CD14-positive monocyte (primary cell): ENCODE measurements at regions not wholly inside any gene's neighbourhood (a gene's known extent, or its start where the extent isn't known, plus 50 kb on each side); places are given as distances from the start of the nearest gene placed in this dataset.

Experiments used
- DNase-seq, 3 donors: peaks; one replicate each; pipeline ENCODE4 v3.0.0-alpha.2; 2011 to 2022
- H2AFZ ChIP-seq: 2 replicates; pipeline ENCODE4 v1.6.0; 2012; ENCODE audit warnings: mild to moderate bottlenecking, low read depth, low read length, inconsistent platforms; ENCODE audit not compliant: insufficient read depth, poor library complexity, severe bottlenecking
- H3K27ac ChIP-seq, 2 donors: 1 replicate in 1 of 2; 2 replicates in 1 of 2; pipeline ENCODE4 v1.5.1; 2012 to 2013; ENCODE audit warnings: low read length in 2 of 2, control low read depth in 1 of 2, inconsistent platforms in 1 of 2, low read depth in 1 of 2, mild to moderate bottlenecking in 1 of 2
- H3K27me3 ChIP-seq, 2 donors: one replicate each; pipeline versions ENCODE4 v1.6.0 to v1.6.1; 2011 to 2013; ENCODE audit warnings: low read length in 2 of 2; ENCODE audit not compliant: control insufficient read depth in 2 of 2, insufficient read depth in 2 of 2
- H3K36me3 ChIP-seq, 2 donors: replicated peaks in 1 of 2; 1 replicate in 1 of 2; 2 replicates in 1 of 2; pipeline versions ENCODE4 v1.5.1 to v1.6.1; 2012 to 2013; ENCODE audit warnings: low read length in 2 of 2, control low read depth in 1 of 2, inconsistent platforms in 1 of 2, mild to moderate bottlenecking in 1 of 2; ENCODE audit not compliant: insufficient read depth in 2 of 2, control insufficient read depth in 1 of 2
- H3K4me1 ChIP-seq, 2 donors: 1 replicate in 1 of 2; 2 replicates in 1 of 2; pipeline versions ENCODE4 v1.5.1 to v1.6.1; 2012 to 2013; ENCODE audit warnings: low read length in 2 of 2, control low read depth in 1 of 2, inconsistent platforms in 1 of 2, mild to moderate bottlenecking in 1 of 2, moderate library complexity in 1 of 2; ENCODE audit not compliant: insufficient read depth in 2 of 2, control insufficient read depth in 1 of 2
- H3K4me2 ChIP-seq: replicated peaks from 2 replicates; pipeline ENCODE3; 2012; ENCODE audit warnings: low read length, moderate library complexity, mild to moderate bottlenecking; ENCODE audit not compliant: poor library complexity, severe bottlenecking; ENCODE audit errors: extremely low read depth
- H3K4me3 ChIP-seq, 3 experiments: fragments of 200-600 bp in 1 of 3; sonication (generic) in 1 of 3; replicated peaks in 1 of 3; 1 replicate in 2 of 3; 2 replicates in 1 of 3; pipeline ENCODE4 v1.5.1; 2011 to 2013; ENCODE audit warnings: low read length in 3 of 3, mild to moderate bottlenecking in 3 of 3, control low read depth in 2 of 3, low read depth in 2 of 3, inconsistent platforms in 1 of 3, moderate library complexity in 1 of 3
- H3K79me2 ChIP-seq: 2 replicates; pipeline ENCODE4 v1.6.0; 2012; ENCODE audit warnings: mild to moderate bottlenecking, control low read depth, inconsistent platforms, low read length, moderate library complexity; ENCODE audit not compliant: insufficient read depth
- H3K9ac ChIP-seq: 2 replicates; pipeline ENCODE4 v1.6.0; 2017; ENCODE audit warnings: low read length, mild to moderate bottlenecking; ENCODE audit not compliant: insufficient read depth, poor library complexity, severe bottlenecking
- H3K9me3 ChIP-seq, 2 donors: replicated peaks in 1 of 2; 1 replicate in 1 of 2; 2 replicates in 1 of 2; pipeline versions ENCODE4 v1.5.1 to v1.6.1; 2012 to 2013; ENCODE audit warnings: low read length in 2 of 2, control low read depth in 1 of 2; ENCODE audit not compliant: control insufficient read depth in 1 of 2, insufficient read depth in 1 of 2
- H4K20me1 ChIP-seq: 2 replicates; pipeline ENCODE4 v1.6.0; 2012; ENCODE audit warnings: mild to moderate bottlenecking, low read length, control low read depth, moderate library complexity; ENCODE audit not compliant: insufficient read depth
- H3K27ac Mint-ChIP-seq, 7 donors: one replicate each; pipeline ENCODE4 v1.8.0; 2020; ENCODE audit warnings: mild to moderate bottlenecking in 7 of 7, mixed read lengths in 7 of 7, moderate library complexity in 6 of 7, inconsistent platforms in 2 of 7
- H3K27me3 Mint-ChIP-seq, 3 donors: one replicate each; pipeline ENCODE4 v1.8.0; 2021 to 2022; ENCODE audit warnings: low read depth in 3 of 3, mild to moderate bottlenecking in 3 of 3, mixed read lengths in 3 of 3, moderate library complexity in 3 of 3, inconsistent platforms in 1 of 3
- H3K36me3 Mint-ChIP-seq, 2 donors: one replicate each; pipeline ENCODE4 v1.8.0; 2020; ENCODE audit warnings: mixed read lengths in 2 of 2, inconsistent platforms in 1 of 2, mild to moderate bottlenecking in 1 of 2
- H3K4me1 Mint-ChIP-seq: one replicate; pipeline ENCODE4 v1.8.0; 2020; ENCODE audit warnings: mild to moderate bottlenecking, mixed read lengths
- H3K4me3 Mint-ChIP-seq, 2 donors: one replicate each; pipeline ENCODE4 v1.8.0; 2020; ENCODE audit warnings: mild to moderate bottlenecking in 2 of 2, mixed read lengths in 2 of 2, moderate library complexity in 1 of 2
- H3K9me3 Mint-ChIP-seq, 7 donors: one replicate each; pipeline ENCODE4 v1.8.0; 2020 to 2022; ENCODE audit warnings: mixed read lengths in 7 of 7, mild to moderate bottlenecking in 6 of 7, moderate library complexity in 6 of 7, inconsistent platforms in 2 of 7
- WGBS: methylation state at CpG from one replicate; pipeline ENCODE4 v1.1.5; 2013; ENCODE audit warnings: missing lambda C conversion rate; ENCODE audit not compliant: insufficient coverage; 5-methylcytosine and 5-hydroxymethylcytosine counted together
- intact Hi-C, 2 donors: fragments of 100-400 bp; cut with micrococcal nuclease; formaldehyde crosslinking; loops; one replicate each; pipeline versions ENCODE4 v1.15.0 to v1.15.1; 2023
- TF ChIP-seq, protein P1 (sequence below): fragments of 200-600 bp; IDR thresholded peaks from one replicate; pipeline ENCODE4 v1.8.0; 2022; ENCODE audit warnings: antibody characterized with exemption, mild to moderate bottlenecking

DNA sequence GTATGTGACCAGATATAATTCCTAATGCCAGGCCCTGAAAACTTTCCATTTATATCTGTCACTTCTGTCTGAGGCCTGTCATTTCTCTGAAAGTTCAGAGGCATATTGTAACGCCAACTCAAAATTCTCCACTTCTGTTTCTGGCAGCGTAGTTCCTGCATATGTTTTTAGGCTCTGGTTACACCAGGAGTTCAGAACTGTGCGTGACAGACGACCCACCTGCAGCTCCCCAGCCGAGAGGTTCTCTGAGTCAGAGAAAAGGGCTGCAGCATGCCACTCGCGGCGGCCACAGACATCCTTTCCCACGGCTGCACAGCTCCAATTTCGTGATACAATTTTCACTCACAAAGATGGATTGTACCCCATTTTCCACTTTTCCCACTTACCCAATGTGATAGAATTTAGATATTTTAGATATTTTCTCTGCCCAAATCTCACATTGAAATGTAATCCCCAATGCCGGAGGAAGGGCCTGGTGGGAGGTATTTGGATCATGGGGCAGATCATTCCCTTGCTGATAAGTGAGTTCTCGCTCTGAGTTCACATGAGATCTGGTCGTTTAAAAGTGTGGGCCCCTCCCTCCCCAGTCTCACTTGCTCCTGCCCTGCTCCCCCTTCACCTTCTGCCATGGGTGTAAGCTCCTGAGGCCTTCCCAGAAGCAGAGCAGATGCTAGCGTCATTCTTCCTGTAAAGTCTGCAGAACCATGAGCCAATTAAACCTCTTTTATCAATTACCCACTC lies 308.1 kb downstream of the LIG4 start:
- Histone ChIP-seq H3K79me2 (no peaks in the 10 kb centered on the region), H3K9ac (no peak overlapping the region), H2AFZ (no peak overlapping the region), H4K20me1 (no peaks in the 10 kb centered on the region), H3K9me3 (peaks cover 0 to 12% of the 10 kb centered on the region in 2 donors), H3K27ac (no peak overlapping the region), H3K4me3 (no peak overlapping the region), H3K4me2 (no peak overlapping the region), H3K27me3 (no peaks in the 10 kb centered on the region), H3K4me1 (no peaks in the 10 kb centered on the region), H3K36me3 (no peaks in the 10 kb centered on the region)
- 75% methylated on average over 9 of the region's 14 CpGs for WGBS
- H3K4me1 Mint-ChIP-seq, result no peaks in the 10 kb centered on the region
- H3K36me3 Mint-ChIP-seq, result no peaks in the 10 kb centered on the region
- H3K9me3 Mint-ChIP-seq, result peaks cover 2 to 16% (median 5%) of the 10 kb centered on the region in 7 donors
- H3K4me3 Mint-ChIP-seq, result no peak overlapping the region
- no peaks in the 10 kb centered on the region for H3K27me3 Mint-ChIP-seq
- no peak overlapping the region for H3K27ac Mint-ChIP-seq
- no peak for DNase-seq
- intact Hi-C loops, result no loop called here
- TF ChIP-seq, protein P1, sequence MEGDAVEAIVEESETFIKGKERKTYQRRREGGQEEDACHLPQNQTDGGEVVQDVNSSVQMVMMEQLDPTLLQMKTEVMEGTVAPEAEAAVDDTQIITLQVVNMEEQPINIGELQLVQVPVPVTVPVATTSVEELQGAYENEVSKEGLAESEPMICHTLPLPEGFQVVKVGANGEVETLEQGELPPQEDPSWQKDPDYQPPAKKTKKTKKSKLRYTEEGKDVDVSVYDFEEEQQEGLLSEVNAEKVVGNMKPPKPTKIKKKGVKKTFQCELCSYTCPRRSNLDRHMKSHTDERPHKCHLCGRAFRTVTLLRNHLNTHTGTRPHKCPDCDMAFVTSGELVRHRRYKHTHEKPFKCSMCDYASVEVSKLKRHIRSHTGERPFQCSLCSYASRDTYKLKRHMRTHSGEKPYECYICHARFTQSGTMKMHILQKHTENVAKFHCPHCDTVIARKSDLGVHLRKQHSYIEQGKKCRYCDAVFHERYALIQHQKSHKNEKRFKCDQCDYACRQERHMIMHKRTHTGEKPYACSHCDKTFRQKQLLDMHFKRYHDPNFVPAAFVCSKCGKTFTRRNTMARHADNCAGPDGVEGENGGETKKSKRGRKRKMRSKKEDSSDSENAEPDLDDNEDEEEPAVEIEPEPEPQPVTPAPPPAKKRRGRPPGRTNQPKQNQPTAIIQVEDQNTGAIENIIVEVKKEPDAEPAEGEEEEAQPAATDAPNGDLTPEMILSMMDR, result no peak

DNA sequence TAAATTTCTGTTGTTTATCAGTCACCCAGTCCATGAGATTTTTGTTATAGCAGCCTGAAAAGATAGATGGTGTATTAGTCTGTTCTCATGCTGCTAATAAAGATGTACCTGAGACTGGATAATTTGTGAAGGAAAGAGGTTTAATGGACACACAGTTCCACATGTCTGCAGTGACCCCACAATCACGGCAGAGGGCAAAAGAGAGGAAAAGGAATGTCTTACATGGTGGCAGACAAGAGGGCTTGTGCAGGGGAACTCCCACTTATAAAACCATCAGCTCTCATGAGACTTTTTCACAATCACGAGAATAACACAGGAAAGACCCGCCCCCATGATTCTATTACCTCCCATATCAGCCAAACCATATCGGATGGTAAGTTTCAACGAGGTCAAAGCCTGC lies 309.2 kb downstream of the LIG4 start:
- Histone ChIP-seq H3K4me2 (no peak overlapping the region), H3K4me1 (no peaks in the 10 kb centered on the region), H3K27ac (no peak overlapping the region), H3K36me3 (no peaks in the 10 kb centered on the region), H2AFZ (no peak overlapping the region), H3K79me2 (no peaks in the 10 kb centered on the region), H3K27me3 (no peaks in the 10 kb centered on the region), H3K9ac (no peak overlapping the region), H3K9me3 (peaks cover 0 to 2% of the 10 kb centered on the region in 2 donors), H4K20me1 (no peaks in the 10 kb centered on the region), H3K4me3 (no peak overlapping the region)
- H3K4me1 Mint-ChIP-seq, result no peaks in the 10 kb centered on the region
- TF ChIP-seq, protein P1, result no peak
- no CpG with 5 or more reads among the region's 5 CpGs for WGBS
- no peak overlapping the region for H3K4me3 Mint-ChIP-seq
- H3K36me3 Mint-ChIP-seq, result no peaks in the 10 kb centered on the region
- no peak for DNase-seq
- H3K27ac Mint-ChIP-seq, result no peak overlapping the region
- peaks cover 2 to 16% (median 5%) of the 10 kb centered on the region in 7 donors for H3K9me3 Mint-ChIP-seq
- H3K27me3 Mint-ChIP-seq, result no peaks in the 10 kb centered on the region
- intact Hi-C loops, result no loop called here
